ENCODE measurements at regions not wholly inside any gene's neighbourhood (a gene's known extent, or its start where the extent isn't known, plus 50 kb on each side); places are given as distances from the start of the nearest gene placed in this dataset.

DNA sequence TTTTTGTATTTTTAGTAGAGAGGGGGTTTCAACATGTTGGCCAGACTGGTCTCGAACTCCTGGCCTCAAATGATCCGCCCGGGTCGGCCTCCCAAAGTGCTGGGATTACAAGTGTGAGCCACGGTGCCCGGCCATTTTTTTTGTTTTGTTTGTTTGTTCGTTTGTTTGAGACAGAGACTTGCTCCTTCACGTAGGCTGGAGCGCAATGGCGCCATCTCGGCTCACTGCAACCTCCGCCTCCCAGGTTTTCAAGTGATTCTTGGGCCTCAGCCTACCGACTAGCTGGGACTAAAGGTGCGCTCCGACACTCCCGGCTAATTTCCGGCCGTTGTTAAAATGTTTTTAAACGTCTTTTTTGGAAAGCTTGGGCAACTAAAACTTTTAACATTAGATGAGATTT, 54.0 kb downstream of the SHOC1 start:
- Histone ChIP-seq H2BK20ac (ENCODE audit: low read depth, low read length, poor library complexity, severe bottlenecking) (no peak overlapping the region), H3K4ac (ENCODE audit: low read depth, low read length) (no peak overlapping the region), H3K9ac (ENCODE audit: extremely low read depth, insufficient read length, low read length) (no peak overlapping the region), H2BK12ac (ENCODE audit: insufficient read length, low read depth, low read length) (no peak overlapping the region), H4K91ac (ENCODE audit: insufficient read length, low read depth, low read length) (no peak overlapping the region), H2BK120ac (ENCODE audit: low read depth, low read length, poor library complexity, severe bottlenecking) (no peak overlapping the region), H3K18ac (ENCODE audit: insufficient read length, low read depth, low read length) (no peak overlapping the region), H4K20me1 (ENCODE audit: control insufficient read depth, insufficient read depth, insufficient read length) (no peaks in the 10 kb centered on the region), H2BK15ac (ENCODE audit: low read depth, low read length) (no peak overlapping the region), H3K27ac (ENCODE audit: insufficient read length, low read depth, low read length) (no peak overlapping the region), H3K14ac (ENCODE audit: insufficient read depth, low read length) (no peak overlapping the region), H3T11ph (ENCODE audit: low read length) (no peak overlapping the region), H2BK5ac (ENCODE audit: insufficient read length, low read length) (no peak overlapping the region), H4K5ac (ENCODE audit: insufficient read length, low read depth, low read length) (no peak overlapping the region), H3K4me2 (ENCODE audit: insufficient read depth, insufficient read length, low read length) (no peak overlapping the region), H2AFZ (ENCODE audit: low read length) (no peak overlapping the region), H3K79me1 (ENCODE audit: insufficient read depth, low read depth, low read length, poor library complexity, severe bottlenecking) (no peaks in the 10 kb centered on the region), H3K27me3 (ENCODE audit: insufficient read depth, low read length) (no peaks in the 10 kb centered on the region), H3K9me3 (ENCODE audit: control insufficient read depth, low read depth, low read length) (no peaks in the 10 kb centered on the region), H3K79me2 (ENCODE audit: insufficient read depth, low read length) (no peaks in the 10 kb centered on the region), H2AK5ac (ENCODE audit: insufficient read length, low read length) (no peak overlapping the region), H3K4me1 (ENCODE audit: insufficient read depth, low read length) (no peaks in the 10 kb centered on the region), H3K56ac (ENCODE audit: insufficient read length, low read depth, low read length) (no peak overlapping the region), H4K8ac (replicated peaks; ENCODE audit: insufficient read length, low read depth, low read length) (no peak overlapping the region), H3K23me2 (ENCODE audit: insufficient read length, low read depth, low read length, poor library complexity, severe bottlenecking) (no peaks in the 10 kb centered on the region), H3K23ac (ENCODE audit: insufficient read length, low read depth, low read length) (no peak overlapping the region)
- DNase-seq, result peak; percentile 68
- H3K36me3 Mint-ChIP-seq (ENCODE audit: insufficient read depth in 1 of 3, low read depth in 3 of 3), result no peaks in the 10 kb centered on the region; a peak in 2 of 7 replicates
- no CpG with 5 or more reads among the region's 19 CpGs for WGBS (ENCODE audit: extremely low coverage, insufficient read length, low lambda C conversion rate)
- no peaks in the 10 kb centered on the region for H3K27me3 Mint-ChIP-seq (ENCODE audit: low read depth)
- TF ChIP-seq, protein P1, sequence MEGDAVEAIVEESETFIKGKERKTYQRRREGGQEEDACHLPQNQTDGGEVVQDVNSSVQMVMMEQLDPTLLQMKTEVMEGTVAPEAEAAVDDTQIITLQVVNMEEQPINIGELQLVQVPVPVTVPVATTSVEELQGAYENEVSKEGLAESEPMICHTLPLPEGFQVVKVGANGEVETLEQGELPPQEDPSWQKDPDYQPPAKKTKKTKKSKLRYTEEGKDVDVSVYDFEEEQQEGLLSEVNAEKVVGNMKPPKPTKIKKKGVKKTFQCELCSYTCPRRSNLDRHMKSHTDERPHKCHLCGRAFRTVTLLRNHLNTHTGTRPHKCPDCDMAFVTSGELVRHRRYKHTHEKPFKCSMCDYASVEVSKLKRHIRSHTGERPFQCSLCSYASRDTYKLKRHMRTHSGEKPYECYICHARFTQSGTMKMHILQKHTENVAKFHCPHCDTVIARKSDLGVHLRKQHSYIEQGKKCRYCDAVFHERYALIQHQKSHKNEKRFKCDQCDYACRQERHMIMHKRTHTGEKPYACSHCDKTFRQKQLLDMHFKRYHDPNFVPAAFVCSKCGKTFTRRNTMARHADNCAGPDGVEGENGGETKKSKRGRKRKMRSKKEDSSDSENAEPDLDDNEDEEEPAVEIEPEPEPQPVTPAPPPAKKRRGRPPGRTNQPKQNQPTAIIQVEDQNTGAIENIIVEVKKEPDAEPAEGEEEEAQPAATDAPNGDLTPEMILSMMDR (conservative IDR thresholded peaks at IDR 0.05), result peak; percentile 23; the same call in 1 of the 3 replicates
- H3K9me3 Mint-ChIP-seq, result peaks cover 9 to 11% of the 10 kb centered on the region in 2 experiments; a peak in 2 of 5 replicates
- no peaks in the 10 kb centered on the region for H3K4me1 Mint-ChIP-seq
- peak overlapping the region in 1 of 3 experiments; percentile 31; a peak in 1 of 7 replicates for H3K27ac Mint-ChIP-seq
- no peak overlapping the region for H3K4me3 Mint-ChIP-seq

Data from H9 (cell line).